COLO829 (cell line): ENCODE measurements at regions not wholly inside any gene's neighbourhood (a gene's known extent, or its start where the extent isn't known, plus 50 kb on each side); places are given as distances from the start of the nearest gene placed in this dataset.
A peak's percentile ranks its signal among the peaks of the same experiment; 100 is the strongest.

Source experiments
- DNase-seq: peaks from one replicate; pipeline ENCODE4 v3.0.0; 2012; ENCODE audit warnings: low spot score

DNA sequence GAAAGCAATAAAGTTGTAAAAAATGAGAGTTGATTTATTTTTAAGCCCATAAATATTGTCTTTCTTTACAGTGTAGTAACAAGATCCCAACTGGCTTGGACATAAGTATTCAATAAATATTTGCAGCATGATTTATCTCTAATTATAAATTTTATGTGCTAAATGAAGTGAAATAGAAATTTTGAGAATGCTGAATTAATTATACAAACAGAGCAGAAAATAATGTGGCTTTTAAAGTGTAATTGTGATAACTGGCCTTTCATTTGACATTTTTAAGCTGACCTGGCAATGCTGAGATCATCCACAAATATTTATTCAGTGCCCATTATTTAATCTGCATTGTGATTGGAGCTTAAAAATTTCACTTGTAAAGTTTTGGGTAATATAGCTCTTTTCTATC lies 201.6 kb upstream of the NAV3 start:
- no peak for DNase-seq

DNA sequence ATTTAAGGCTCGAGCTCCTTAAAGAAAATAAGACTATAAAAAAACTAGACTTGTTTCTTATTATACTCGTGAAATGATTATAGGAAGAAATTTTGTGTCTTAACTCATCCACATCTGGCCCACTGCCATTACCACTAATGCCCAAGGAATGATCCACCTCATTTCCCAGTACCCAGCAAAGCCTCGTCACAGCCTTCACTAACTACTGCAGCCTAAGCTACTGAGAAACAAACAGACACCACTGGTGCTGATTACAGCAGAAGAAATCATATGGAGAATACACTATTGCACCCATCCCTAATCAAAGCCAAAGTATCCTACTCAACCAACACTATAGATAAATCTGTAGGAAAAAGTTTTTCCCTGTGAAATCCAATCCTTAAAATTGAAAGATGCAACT lies 205.3 kb upstream of the NAV3 start:
- DNase-seq: no peak

- no peak for DNase-seq
Observed at GRCh38 chr12:77619425-77619824, 211.3 kb upstream of the NAV3 start.

- no peak for DNase-seq
Observed at GRCh38 chr12:77617818-77618217, 212.9 kb upstream of the NAV3 start.

DNA sequence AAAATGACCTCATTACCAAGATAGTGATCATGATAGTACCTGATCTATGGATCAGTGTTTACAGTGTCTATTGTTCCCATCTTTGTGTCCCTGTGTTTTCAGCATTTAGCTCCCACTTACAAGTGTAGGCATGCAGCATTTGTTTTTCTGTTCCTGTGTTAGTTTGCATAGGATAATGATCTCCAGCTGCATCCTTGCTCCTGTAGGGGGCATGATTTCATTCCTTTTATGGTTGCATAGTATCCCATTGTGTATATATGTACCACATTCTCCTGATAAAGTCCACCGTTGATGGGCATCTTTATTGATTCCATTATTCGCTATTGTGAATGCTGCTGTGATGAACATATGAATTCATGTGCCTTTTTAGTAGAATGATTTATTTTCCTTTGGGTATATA lies 215.4 kb upstream of the NAV3 start:
- no peak for DNase-seq

- no peak for DNase-seq
Observed at GRCh38 chr12:77613411-77613810, 217.3 kb upstream of the NAV3 start.

- no peak for DNase-seq
Observed at GRCh38 chr12:77610446-77610845, 220.2 kb upstream of the NAV3 start.

DNA sequence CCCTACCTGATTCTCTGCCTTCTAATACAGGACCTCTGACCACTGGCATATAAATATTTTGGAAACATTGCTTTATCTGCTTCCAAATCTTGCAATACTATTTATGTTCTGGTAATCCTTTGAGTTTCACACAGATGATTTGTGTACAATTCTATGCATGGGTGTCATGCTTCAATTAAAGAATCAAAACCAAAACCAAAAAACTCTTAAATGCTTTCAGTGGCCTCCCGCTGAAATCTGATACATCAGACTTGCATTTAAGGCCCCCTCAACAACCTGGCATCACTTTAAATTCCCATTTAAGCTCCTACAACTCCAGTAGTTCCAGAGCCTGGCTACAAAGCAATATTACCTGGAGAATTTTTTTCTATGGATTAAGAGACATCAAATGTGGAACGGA lies 221.7 kb upstream of the NAV3 start:
- no peak for DNase-seq

- DNase-seq: peak; percentile 8
Observed at GRCh38 chr12:77608271-77608824, 222.3 kb upstream of the NAV3 start.

DNA sequence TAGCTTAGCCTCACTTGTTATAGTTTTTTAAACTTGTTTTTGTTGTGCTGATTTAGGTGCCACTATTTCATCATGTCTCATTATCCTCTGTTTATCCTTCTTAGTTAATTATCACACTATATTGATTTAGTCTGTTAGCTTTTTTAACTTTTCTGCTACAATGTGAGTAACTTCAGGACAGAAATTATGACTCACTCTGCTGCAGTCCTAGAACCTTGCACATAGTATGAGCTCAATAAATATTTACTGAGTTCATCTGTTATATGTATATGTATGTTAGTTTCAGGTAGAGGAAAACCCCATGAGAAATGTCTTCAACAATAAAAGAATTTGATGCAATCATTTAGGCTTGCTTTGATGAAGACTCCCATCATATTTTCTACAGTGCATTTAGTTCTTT lies 224.3 kb upstream of the NAV3 start:
- no peak for DNase-seq

DNA sequence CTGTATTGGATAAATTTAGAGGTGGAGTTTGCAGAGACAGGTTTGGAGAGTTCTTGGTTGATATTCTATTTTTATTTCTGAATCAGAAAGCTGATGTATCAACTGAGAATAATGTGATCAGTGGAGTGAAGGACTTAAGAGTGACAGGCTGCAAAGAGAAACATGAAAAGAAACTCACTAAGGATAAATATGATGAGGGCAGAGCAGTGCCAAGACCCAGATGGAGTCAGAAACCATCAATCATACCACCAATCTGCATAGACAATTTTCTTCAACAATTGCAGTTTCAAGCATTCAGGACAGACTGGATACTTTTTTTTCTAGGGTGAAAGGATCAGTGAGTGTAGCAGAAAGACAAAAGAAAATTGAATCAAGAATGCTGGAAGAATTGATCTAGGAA lies 226.7 kb upstream of the NAV3 start:
- DNase-seq: no peak

DNA sequence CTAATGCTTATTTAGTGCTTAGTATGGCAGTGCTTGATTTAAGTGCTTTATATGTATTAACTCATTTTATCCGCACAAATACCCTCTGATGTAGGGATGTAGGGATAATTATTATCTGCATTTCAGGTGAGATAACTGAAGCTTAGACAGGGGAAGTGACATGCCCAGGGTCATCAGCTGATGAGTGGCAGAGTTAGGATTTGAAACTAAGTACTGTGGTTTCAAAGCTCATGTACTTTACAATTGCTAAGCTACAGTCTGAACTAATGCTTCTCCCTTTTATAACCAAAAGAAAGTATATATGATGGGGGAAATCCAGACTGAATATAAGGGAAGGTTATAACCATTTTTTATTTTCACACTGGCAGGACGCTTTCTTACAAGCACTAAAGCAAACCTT lies 229.6 kb upstream of the NAV3 start:
- no peak for DNase-seq

DNA sequence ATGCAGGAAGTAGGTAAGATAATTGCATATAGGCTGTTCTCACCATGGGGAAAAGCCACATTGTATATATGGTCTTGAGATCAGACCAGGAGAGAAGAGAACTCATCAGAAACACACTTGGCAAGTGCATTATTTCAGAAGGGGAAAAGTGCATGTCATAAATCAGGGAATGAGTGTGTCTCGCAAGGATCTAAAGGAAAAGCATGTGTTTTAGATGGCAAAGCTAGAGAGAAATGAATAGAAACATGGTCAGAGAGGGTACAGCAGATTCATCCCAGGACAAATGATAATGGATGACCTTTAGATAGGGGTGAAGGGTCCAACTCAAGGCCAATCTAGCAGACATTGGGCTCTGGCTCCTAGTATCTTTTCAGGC lies 230.2 kb upstream of the NAV3 start:
- DNase-seq: no peak

- no peak for DNase-seq
Observed at GRCh38 chr12:77599782-77600467, 230.8 kb upstream of the NAV3 start.

DNA sequence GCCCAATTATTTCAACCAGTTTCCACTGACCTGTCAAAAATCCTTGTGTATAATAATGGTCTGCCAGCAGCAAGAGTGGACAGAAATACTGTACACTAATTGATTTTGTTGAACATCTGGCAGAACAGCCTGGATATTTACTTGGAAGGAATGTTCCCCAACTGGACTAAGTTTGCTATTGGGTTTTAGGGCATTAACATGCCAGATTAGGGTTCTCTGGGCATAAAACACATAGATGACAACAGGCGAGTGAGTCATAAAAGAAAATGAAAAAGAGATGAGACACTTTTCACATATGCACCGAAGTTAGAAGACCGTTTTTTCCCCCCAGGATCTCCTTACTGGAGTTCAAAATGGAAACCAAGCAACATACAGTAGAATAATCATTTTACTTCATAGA lies 236.3 kb upstream of the NAV3 start:
- no peak for DNase-seq

DNA sequence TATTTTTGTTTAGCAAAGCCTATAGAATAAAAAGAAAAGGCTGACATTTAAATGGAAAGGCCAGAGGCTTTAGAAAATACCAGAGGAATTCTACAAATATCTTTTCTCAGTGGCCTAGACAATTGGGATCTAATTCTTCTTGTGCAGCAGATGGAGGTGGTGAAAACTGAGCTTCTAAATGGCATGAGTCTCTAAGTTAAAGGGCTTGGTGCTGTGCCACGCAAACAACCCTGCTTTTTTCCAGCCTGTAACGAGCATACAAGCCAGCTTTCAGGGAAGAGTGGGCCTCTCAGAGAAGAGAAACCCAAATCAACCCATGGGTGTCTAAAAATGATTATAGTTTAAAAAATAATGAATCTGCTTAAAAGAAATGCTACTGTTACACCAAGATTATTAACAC lies 237.9 kb upstream of the NAV3 start:
- no peak for DNase-seq

- DNase-seq: no peak
Observed at GRCh38 chr12:77591959-77592743, 238.5 kb upstream of the NAV3 start.

DNA sequence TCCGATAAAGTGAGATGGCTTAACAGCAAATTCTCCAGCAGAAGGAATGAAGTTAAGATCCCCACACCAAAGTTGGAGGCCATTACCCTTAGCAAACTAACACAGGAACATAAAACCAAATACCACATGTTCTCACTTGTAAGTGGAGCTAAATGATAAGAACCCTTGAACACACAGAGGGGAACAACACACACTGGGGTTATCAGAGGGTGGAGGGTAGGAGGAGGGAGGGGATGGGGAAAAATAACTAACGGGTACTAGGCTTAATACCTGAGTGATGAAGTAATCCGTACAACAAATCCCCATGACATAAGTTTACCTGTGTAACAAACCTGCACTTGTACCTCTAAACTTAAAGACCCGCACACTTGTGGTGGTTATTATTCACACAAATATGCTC lies 240.4 kb upstream of the NAV3 start:
- DNase-seq: no peak

DNA sequence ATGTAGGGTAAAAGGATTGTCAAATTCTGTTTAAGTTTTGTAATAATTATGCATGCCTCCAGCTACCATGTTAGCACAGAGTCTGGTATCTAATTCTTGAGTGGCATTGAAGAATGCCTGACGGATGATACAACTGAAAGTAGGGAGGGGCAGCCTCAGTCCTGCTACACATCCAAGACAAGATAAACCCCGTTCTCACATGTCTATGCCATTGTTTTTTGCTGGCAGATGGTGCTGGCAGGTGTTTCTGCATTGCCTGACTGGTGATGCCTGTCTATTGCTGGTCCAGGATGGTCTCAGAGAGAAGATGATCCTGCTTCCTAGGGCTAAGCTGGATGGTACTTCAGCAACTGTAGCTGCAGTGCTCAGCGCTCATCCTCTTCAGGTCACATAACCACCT lies 245.8 kb upstream of the NAV3 start:
- DNase-seq: no peak

- DNase-seq: no peak
Observed at GRCh38 chr12:77578466-77579220, 252.1 kb upstream of the NAV3 start.

- DNase-seq: no peak
Observed at GRCh38 chr12:77577791-77578190, 252.9 kb upstream of the NAV3 start.

DNA sequence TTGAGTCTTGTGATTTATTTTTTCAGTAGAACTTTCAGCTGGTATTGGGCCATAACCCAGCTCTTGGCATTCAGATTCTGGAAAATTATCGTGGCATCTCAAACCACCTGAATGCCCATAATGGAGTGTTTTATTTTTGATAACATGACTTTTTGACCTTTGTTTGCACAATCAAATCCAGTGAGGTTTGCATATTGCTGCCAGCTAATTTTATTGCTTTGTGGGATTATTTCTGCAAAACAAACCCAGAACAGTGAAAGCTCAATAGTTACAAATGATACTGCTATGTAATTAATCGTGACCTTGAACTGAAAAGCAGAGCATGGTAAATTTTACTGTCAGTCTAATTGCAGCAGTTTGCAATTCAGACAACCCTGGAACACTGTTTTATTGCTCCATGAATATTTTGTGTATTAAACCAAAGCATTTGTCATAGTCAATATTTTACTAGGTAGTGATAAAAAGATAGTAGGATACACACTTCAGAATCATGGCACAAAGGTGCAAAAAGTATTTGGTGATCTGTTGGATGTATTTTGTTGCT lies 255.2 kb upstream of the NAV3 start:
- no peak for DNase-seq

DNA sequence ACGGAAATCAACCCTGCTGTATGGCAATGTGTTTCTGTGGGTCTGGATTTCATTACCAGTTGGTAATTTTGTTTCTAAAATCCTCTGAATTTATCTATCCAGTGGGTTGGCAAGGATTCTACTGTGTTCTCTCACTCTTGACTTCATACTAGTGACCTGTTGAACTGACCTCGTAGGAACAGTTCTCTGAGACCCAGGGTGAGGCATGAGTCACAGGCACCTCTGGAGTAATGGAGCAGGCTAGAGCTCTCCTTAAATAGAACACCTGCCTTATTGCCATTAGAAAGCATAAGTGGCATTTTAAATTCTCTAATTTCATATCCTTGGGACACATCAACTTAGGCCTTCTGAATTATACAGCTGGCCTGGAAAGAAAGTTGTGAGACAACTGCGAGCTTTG lies 258.3 kb upstream of the NAV3 start:
- DNase-seq: no peak
